Endothelial cell of umbilical vein (primary cell): ENCODE measurements at regions not wholly inside any gene's neighbourhood (a gene's known extent, or its start where the extent isn't known, plus 50 kb on each side); places are given as distances from the start of the nearest gene placed in this dataset.
"Not testable (repeated sequence)": the region's sequence is repeated elsewhere in the genome, so short reads cannot be mapped to it uniquely, and the experiment has no call there.

Experiments
- EZH2 ChIP-seq: IDR thresholded peaks from 2 replicates; pipeline ENCODE4 v1.6.1; 2012; ENCODE audit warnings: borderline replicate concordance, low read depth, mild to moderate bottlenecking, moderate library complexity, low read length, inconsistent platforms; ENCODE audit not compliant: severe bottlenecking
- POLR2A ChIP-seq: IDR thresholded peaks from 2 replicates; pipeline ENCODE4 v1.6.1; 2012; ENCODE audit warnings: low read depth, mild to moderate bottlenecking, control low read depth, low read length
- TF ChIP-seq, protein P1 (sequence below), 2 donors: IDR thresholded peaks; 1 replicate in 1 of 2; 2 replicates in 1 of 2; pipeline ENCODE4 v1.5.1; 2011; ENCODE audit warnings: low read length in 2 of 2, mild to moderate bottlenecking in 2 of 2, moderate library complexity in 2 of 2, control low read depth in 1 of 2, inconsistent platforms in 1 of 2, low read depth in 1 of 2; ENCODE audit not compliant: insufficient read depth in 1 of 2; ENCODE audit errors: extremely low read depth in 1 of 2

DNA sequence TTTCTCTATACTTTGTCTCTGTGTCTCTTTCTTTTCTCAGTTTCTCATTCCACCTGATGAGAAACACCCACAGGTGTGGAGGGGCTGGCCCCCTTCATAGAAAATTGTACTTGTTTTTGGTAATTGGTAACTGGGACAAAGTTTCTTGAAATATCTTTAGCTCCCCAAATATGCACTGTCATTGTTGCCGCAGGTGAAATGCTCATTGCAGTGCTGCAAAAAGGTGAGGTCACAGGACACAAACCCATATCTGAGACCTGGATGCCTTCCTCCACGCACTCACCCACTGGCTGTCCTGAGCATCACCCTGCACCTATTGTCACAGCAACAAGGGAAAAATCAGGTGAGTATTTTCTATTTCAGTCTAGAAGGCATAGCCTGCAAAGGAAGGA lies 74.5 kb upstream of the CCDC180 start:
- not testable (repeated sequence) for TF ChIP-seq EZH2, POLR2A
- TF ChIP-seq, protein P1, sequence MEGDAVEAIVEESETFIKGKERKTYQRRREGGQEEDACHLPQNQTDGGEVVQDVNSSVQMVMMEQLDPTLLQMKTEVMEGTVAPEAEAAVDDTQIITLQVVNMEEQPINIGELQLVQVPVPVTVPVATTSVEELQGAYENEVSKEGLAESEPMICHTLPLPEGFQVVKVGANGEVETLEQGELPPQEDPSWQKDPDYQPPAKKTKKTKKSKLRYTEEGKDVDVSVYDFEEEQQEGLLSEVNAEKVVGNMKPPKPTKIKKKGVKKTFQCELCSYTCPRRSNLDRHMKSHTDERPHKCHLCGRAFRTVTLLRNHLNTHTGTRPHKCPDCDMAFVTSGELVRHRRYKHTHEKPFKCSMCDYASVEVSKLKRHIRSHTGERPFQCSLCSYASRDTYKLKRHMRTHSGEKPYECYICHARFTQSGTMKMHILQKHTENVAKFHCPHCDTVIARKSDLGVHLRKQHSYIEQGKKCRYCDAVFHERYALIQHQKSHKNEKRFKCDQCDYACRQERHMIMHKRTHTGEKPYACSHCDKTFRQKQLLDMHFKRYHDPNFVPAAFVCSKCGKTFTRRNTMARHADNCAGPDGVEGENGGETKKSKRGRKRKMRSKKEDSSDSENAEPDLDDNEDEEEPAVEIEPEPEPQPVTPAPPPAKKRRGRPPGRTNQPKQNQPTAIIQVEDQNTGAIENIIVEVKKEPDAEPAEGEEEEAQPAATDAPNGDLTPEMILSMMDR (IDR thresholded peaks at IDR 0.05; ENCODE audit: extremely low read depth in 1 of 2, insufficient read depth in 1 of 2, low read depth in 1 of 2, low read length in 2 of 2) = not testable (repeated sequence)
